SU-DHL-6 (cell line): ENCODE measurements at regions not wholly inside any gene's neighbourhood (a gene's known extent, or its start where the extent isn't known, plus 50 kb on each side); places are given as distances from the start of the nearest gene placed in this dataset.

Source experiments
- H2AFZ ChIP-seq: fragments of 200-600 bp; sonication (generic); 2 replicates; pipeline ENCODE4 v1.6.1; 2014; ENCODE audit warnings: low read depth, mild to moderate bottlenecking, moderate library complexity, mixed read lengths, antibody characterized with exemption, low read length; ENCODE audit not compliant: severe bottlenecking
- H3F3A ChIP-seq: fragments of 200-600 bp; shearing (Covaris generic); 2 replicates; pipeline ENCODE4 v1.6.0; 2016; ENCODE audit warnings: antibody characterized with exemption, mild to moderate bottlenecking; ENCODE audit not compliant: insufficient read depth
- H3K27ac ChIP-seq: fragments of 200-600 bp; sonication (generic); 2 replicates; pipeline ENCODE4 v1.5.1; 2016; ENCODE audit warnings: low read depth, mild to moderate bottlenecking, low read length, moderate library complexity, mixed read lengths
- H3K27me3 ChIP-seq: fragments of 200-600 bp; sonication (generic), shearing (Covaris generic); 2 replicates; pipeline ENCODE4 v1.6.0; 2014; ENCODE audit warnings: mild to moderate bottlenecking, low read length
- H3K36me3 ChIP-seq: fragments of 200-600 bp; sonication (generic); 2 replicates; pipeline ENCODE4 v1.6.1; 2014; ENCODE audit warnings: mild to moderate bottlenecking, low read length, mixed read lengths
- H3K4me2 ChIP-seq: fragments of 300-600, 200-600 bp; shearing (Covaris generic), sonication (generic); 2 replicates; pipeline ENCODE4 v1.6.0; 2014; ENCODE audit warnings: low read length, low read depth, mild to moderate bottlenecking; ENCODE audit not compliant: poor library complexity, severe bottlenecking
- H3K4me3 ChIP-seq: fragments of 200-600 bp; sonication (generic); 2 replicates; pipeline ENCODE4 v1.5.1; 2014; ENCODE audit warnings: antibody characterized with exemption, low read length, mild to moderate bottlenecking, mixed read lengths; ENCODE audit not compliant: insufficient read depth, poor library complexity, severe bottlenecking
- H3K79me2 ChIP-seq: fragments of 200-600 bp; sonication (generic); 2 replicates; pipeline ENCODE4 v1.6.1; 2014; ENCODE audit warnings: mild to moderate bottlenecking, low read length, moderate library complexity; ENCODE audit not compliant: insufficient read depth
- H3K9ac ChIP-seq: fragments of 200-600 bp; sonication (generic); 2 replicates; pipeline ENCODE4 v1.7.0; 2014; ENCODE audit warnings: mild to moderate bottlenecking, low read length
- H3K9me2 ChIP-seq: fragments of 200-600 bp; sonication (generic); replicated peaks from 2 replicates; pipeline ENCODE4 v1.6.1; 2014; ENCODE audit warnings: low read length; ENCODE audit not compliant: insufficient read depth
- H3K9me3 ChIP-seq: fragments of 200-600 bp; sonication (generic); 2 replicates; pipeline ENCODE4 v1.6.1; 2014; ENCODE audit warnings: low read length, mixed read lengths; ENCODE audit not compliant: insufficient read depth
- H4K20me1 ChIP-seq: fragments of 200-600 bp; sonication (generic); 2 replicates; pipeline ENCODE4 v1.6.1; 2014; ENCODE audit warnings: low read depth, mild to moderate bottlenecking, antibody characterized with exemption, low read length, moderate library complexity, mixed read lengths
- CTCF ChIP-seq: fragments of 200-600 bp; sonication (generic); IDR thresholded peaks from one replicate; pipeline ENCODE4 v1.5.1; 2017; ENCODE audit warnings: antibody characterized with exemption, mild to moderate bottlenecking, low read length, moderate library complexity; ENCODE audit not compliant: insufficient read depth, poor library complexity, severe bottlenecking
- EZH2phosphoT487 ChIP-seq: fragments of 200-600 bp; sonication (generic), shearing (Covaris generic); conservative IDR thresholded peaks from 2 replicates; pipeline ENCODE4 v1.6.1; 2018; ENCODE audit warnings: mild to moderate bottlenecking, antibody characterized with exemption, low read length, moderate library complexity, mixed read lengths

DNA sequence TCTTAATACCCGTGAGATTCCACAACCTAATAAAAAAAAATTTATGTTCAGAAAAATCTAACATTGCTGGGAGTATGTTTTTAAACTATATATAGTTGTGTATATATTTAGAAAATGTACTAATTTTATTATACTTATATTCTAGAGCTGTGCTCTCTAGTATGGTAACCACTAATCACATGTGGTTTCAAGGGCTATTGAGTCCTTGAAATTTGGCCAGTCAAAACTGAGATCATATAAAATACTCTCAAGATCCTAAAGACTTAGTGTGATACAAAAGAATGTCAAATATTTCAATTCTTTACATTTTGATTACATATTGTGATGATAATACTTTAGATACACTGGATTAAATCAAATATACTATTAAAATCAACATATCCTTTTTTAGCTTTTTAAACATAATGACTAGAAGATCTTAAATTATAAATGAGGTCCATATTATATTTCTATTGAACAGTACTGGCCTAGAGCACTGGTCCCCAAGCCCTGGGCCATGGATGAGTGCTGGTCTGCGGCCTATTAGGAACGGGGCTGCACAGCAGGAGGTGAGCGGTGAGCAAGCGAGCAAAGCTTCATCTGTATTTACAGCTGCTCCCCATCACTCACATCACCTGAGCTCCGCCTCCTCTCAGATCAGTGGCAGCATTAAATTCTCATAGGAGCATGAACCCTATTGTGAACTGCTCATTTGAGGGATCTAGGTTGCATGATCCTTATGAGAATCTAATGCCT is 176.5 kb upstream of the NBEA start:
- Histone ChIP-seq H3F3A (no peaks in the 10 kb centered on the region), H3K9ac (no peak overlapping the region), H3K36me3 (no peaks in the 10 kb centered on the region), H3K9me3 (no peaks in the 10 kb centered on the region), H3K27ac (no peak overlapping the region), H2AFZ (no peak overlapping the region), H3K9me2 (no peaks in the 10 kb centered on the region), H3K4me3 (no peak overlapping the region), H3K79me2 (no peaks in the 10 kb centered on the region), H3K27me3 (no peaks in the 10 kb centered on the region), H3K4me2 (no peak overlapping the region), H4K20me1 (no peaks in the 10 kb centered on the region)
- TF ChIP-seq CTCF: no peak
- no peak for TF ChIP-seq EZH2phosphoT487

DNA sequence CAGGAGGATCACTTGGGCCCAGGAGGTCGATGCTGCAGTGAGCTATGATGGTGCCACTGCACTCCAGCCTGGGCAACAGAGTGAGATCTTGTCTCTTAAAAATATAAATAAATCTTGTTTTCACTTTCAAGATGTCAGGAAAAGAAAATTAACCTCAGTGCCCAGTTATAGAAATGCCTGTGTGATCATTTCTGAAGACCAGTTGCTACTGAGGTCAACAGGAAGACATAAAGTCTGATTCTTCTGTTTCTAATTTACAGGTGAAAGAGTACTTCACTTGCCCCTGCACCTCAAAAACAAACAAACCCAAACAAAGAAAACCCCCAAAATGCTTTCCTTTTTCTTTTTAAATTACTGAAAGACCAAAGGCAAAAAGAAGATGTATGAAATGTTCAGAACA is 174.3 kb upstream of the NBEA start:
- no peaks in the 10 kb centered on the region for H3F3A ChIP-seq
- no peaks in the 10 kb centered on the region for H4K20me1 ChIP-seq
- H3K27me3 ChIP-seq: no peaks in the 10 kb centered on the region
- H2AFZ ChIP-seq: no peak overlapping the region
- no peaks in the 10 kb centered on the region for H3K9me2 ChIP-seq
- no peaks in the 10 kb centered on the region for H3K79me2 ChIP-seq
- H3K4me2 ChIP-seq: no peak overlapping the region
- H3K36me3 ChIP-seq: no peaks in the 10 kb centered on the region
- H3K9me3 ChIP-seq: no peaks in the 10 kb centered on the region
- no peak overlapping the region for H3K4me3 ChIP-seq
- H3K27ac ChIP-seq: no peak overlapping the region
- TF ChIP-seq EZH2phosphoT487 (no peak), CTCF (no peak)
- H3K9ac ChIP-seq: no peak overlapping the region

GRCh38 chr13:34772206-34772605 is 169.9 kb upstream of the NBEA start:
- Histone ChIP-seq H4K20me1 (no peaks in the 10 kb centered on the region), H3K27ac (no peak overlapping the region), H3K4me3 (no peak overlapping the region), H3K4me2 (no peak overlapping the region), H3F3A (no peaks in the 10 kb centered on the region), H2AFZ (no peak overlapping the region), H3K36me3 (no peaks in the 10 kb centered on the region), H3K9ac (no peak overlapping the region), H3K9me2 (no peaks in the 10 kb centered on the region), H3K27me3 (no peaks in the 10 kb centered on the region), H3K9me3 (no peaks in the 10 kb centered on the region), H3K79me2 (no peaks in the 10 kb centered on the region)
- TF ChIP-seq CTCF: no peak
